GM23248 (cell line): ENCODE measurements at regions not wholly inside any gene's neighbourhood (a gene's known extent, or its start where the extent isn't known, plus 50 kb on each side); places are given as distances from the start of the nearest gene placed in this dataset.

Source experiments
- EZH2 ChIP-seq: fragments of 200-600 bp; sonication (generic); IDR thresholded peaks from 2 replicates; pipeline ENCODE4 v1.6.1; 2018; ENCODE audit warnings: antibody characterized with exemption, mild to moderate bottlenecking; ENCODE audit not compliant: insufficient read depth, poor library complexity, severe bottlenecking
- EZH2phosphoT487 ChIP-seq: fragments of 200-600 bp; sonication (generic); IDR thresholded peaks from 2 replicates; pipeline ENCODE4 v1.6.1; 2018; ENCODE audit warnings: antibody characterized with exemption, moderate library complexity, mild to moderate bottlenecking, low read depth; ENCODE audit not compliant: insufficient read depth

DNA sequence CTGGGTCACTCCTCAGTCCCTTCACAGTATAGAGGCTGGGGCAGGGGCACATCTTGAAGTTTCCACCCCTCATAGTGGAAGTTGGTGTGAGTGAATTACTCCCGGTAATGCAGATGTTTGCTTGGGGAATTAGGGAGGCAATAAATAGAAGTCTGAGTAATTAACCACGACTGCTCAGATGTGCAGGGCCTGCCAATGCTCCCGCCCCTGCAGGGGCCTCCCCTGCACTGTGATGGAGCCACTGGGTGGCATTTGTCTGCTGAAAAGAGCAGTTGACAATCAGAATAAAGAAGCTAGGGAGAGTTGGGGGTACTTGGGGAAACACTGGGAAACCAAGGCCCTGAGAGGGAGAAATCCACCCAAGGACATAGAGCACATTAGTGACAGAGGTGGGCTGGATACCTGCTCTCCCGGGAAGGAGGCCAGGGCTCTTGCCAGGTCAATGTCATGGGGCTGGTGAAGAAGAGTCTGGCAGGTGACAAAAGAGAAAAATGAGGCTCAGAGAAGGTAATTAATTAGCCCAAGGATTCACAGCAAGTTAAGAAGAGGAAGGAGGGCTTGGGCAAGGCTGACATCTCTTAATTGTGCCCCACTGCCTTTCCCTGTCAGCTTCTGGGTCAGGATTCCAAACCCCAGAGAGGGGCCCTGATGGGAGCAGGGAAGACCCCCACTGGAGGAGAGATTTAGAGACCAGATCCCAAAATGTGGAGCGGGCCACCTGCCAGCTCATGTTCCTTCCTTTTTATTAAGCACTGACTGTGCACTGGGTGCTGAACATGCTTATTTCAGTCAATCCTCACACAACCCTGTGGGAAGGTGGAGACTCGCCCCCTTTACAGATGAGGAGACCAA lies 436.2 kb downstream of the MATN1 start:
- TF ChIP-seq EZH2phosphoT487 (no peak), EZH2 (no peak)
